ENCODE measurements at regions not wholly inside any gene's neighbourhood (a gene's known extent, or its start where the extent isn't known, plus 50 kb on each side); places are given as distances from the start of the nearest gene placed in this dataset.

- Histone ChIP-seq H3K27ac (ENCODE audit: low read length) (no peak overlapping the region), H3K4me3 (ENCODE audit: low read length in 2 of 2) (no peak overlapping the region), H3K9me3 (ENCODE audit: control insufficient read depth in 2 of 2, low read length in 2 of 2) (no peaks in the 10 kb centered on the region), H3K36me3 (ENCODE audit: control insufficient read depth in 2 of 2, insufficient read depth in 2 of 2, low read length in 2 of 2) (no peaks in the 10 kb centered on the region), H3K9ac (ENCODE audit: low read length in 2 of 2) (no peak overlapping the region), H3K27me3 (ENCODE audit: control insufficient read depth in 1 of 2, insufficient read depth in 2 of 2, low read length in 2 of 2) (no peaks in the 10 kb centered on the region), H3K4me1 (ENCODE audit: control insufficient read depth, insufficient read depth, low read length) (no peaks in the 10 kb centered on the region)
Observed at GRCh38 chr4:18664171-18664570, 642.6 kb upstream of the LCORL start.

GRCh38 chr4:18645351-18645750 is 623.8 kb upstream of the LCORL start:
- Histone ChIP-seq H3K27me3 (ENCODE audit: control insufficient read depth in 1 of 2, insufficient read depth in 2 of 2, low read length in 2 of 2) (no peaks in the 10 kb centered on the region), H3K9me3 (ENCODE audit: control insufficient read depth in 2 of 2, low read length in 2 of 2) (no peaks in the 10 kb centered on the region), H3K9ac (ENCODE audit: low read length in 2 of 2) (no peak overlapping the region), H3K27ac (ENCODE audit: low read length) (no peak overlapping the region), H3K4me3 (ENCODE audit: low read length in 2 of 2) (no peak overlapping the region), H3K4me1 (ENCODE audit: control insufficient read depth, insufficient read depth, low read length) (no peaks in the 10 kb centered on the region), H3K36me3 (ENCODE audit: control insufficient read depth in 2 of 2, insufficient read depth in 2 of 2, low read length in 2 of 2) (no peaks in the 10 kb centered on the region)

- H3K27ac ChIP-seq (ENCODE audit: low read length), result no peak overlapping the region
- no peaks in the 10 kb centered on the region for H3K27me3 ChIP-seq (ENCODE audit: control insufficient read depth in 1 of 2, insufficient read depth in 2 of 2, low read length in 2 of 2)
- H3K36me3 ChIP-seq (ENCODE audit: control insufficient read depth in 2 of 2, insufficient read depth in 2 of 2, low read length in 2 of 2), result no peaks in the 10 kb centered on the region
- H3K4me3 ChIP-seq (ENCODE audit: low read length in 2 of 2), result no peak overlapping the region
- H3K9me3 ChIP-seq (ENCODE audit: control insufficient read depth in 2 of 2, low read length in 2 of 2), result no peaks in the 10 kb centered on the region
- H3K4me1 ChIP-seq (ENCODE audit: control insufficient read depth, insufficient read depth, low read length), result no peaks in the 10 kb centered on the region
- no peak overlapping the region for H3K9ac ChIP-seq (ENCODE audit: low read length in 2 of 2)
Observed at GRCh38 chr4:18641334-18641733, 619.8 kb upstream of the LCORL start.

GRCh38 chr4:18638031-18638430 is 616.5 kb upstream of the LCORL start:
- no peaks in the 10 kb centered on the region for H3K9me3 ChIP-seq (ENCODE audit: control insufficient read depth in 2 of 2, low read length in 2 of 2)
- H3K9ac ChIP-seq (ENCODE audit: low read length in 2 of 2), result no peak overlapping the region
- H3K27ac ChIP-seq (ENCODE audit: low read length), result no peak overlapping the region
- H3K4me1 ChIP-seq (ENCODE audit: control insufficient read depth, insufficient read depth, low read length), result no peaks in the 10 kb centered on the region
- H3K27me3 ChIP-seq (ENCODE audit: control insufficient read depth in 1 of 2, insufficient read depth in 2 of 2, low read length in 2 of 2), result no peaks in the 10 kb centered on the region
- H3K36me3 ChIP-seq (ENCODE audit: control insufficient read depth in 2 of 2, insufficient read depth in 2 of 2, low read length in 2 of 2), result no peaks in the 10 kb centered on the region
- no peak overlapping the region for H3K4me3 ChIP-seq (ENCODE audit: low read length in 2 of 2)

GRCh38 chr4:18636001-18636585 is 614.5 kb upstream of the LCORL start:
- no peaks in the 10 kb centered on the region for H3K4me1 ChIP-seq (ENCODE audit: control insufficient read depth, insufficient read depth, low read length)
- no peak overlapping the region for H3K9ac ChIP-seq (ENCODE audit: low read length in 2 of 2)
- H3K36me3 ChIP-seq (ENCODE audit: control insufficient read depth in 2 of 2, insufficient read depth in 2 of 2, low read length in 2 of 2), result no peaks in the 10 kb centered on the region
- H3K9me3 ChIP-seq (ENCODE audit: control insufficient read depth in 2 of 2, low read length in 2 of 2), result no peaks in the 10 kb centered on the region
- H3K27ac ChIP-seq (ENCODE audit: low read length), result no peak overlapping the region
- H3K4me3 ChIP-seq (ENCODE audit: low read length in 2 of 2), result no peak overlapping the region
- H3K27me3 ChIP-seq (ENCODE audit: control insufficient read depth in 1 of 2, insufficient read depth in 2 of 2, low read length in 2 of 2), result no peaks in the 10 kb centered on the region

- Histone ChIP-seq H3K27ac (ENCODE audit: low read length) (no peak overlapping the region), H3K4me1 (ENCODE audit: control insufficient read depth, insufficient read depth, low read length) (no peaks in the 10 kb centered on the region), H3K27me3 (ENCODE audit: control insufficient read depth in 1 of 2, insufficient read depth in 2 of 2, low read length in 2 of 2) (no peaks in the 10 kb centered on the region), H3K9ac (ENCODE audit: low read length in 2 of 2) (no peak overlapping the region), H3K9me3 (ENCODE audit: control insufficient read depth in 2 of 2, low read length in 2 of 2) (no peaks in the 10 kb centered on the region), H3K4me3 (ENCODE audit: low read length in 2 of 2) (no peak overlapping the region), H3K36me3 (ENCODE audit: control insufficient read depth in 2 of 2, insufficient read depth in 2 of 2, low read length in 2 of 2) (no peaks in the 10 kb centered on the region)
Observed at GRCh38 chr4:18635531-18635930, 614.0 kb upstream of the LCORL start.

- Histone ChIP-seq H3K9me3 (ENCODE audit: control insufficient read depth in 2 of 2, low read length in 2 of 2) (no peaks in the 10 kb centered on the region), H3K36me3 (ENCODE audit: control insufficient read depth in 2 of 2, insufficient read depth in 2 of 2, low read length in 2 of 2) (no peaks in the 10 kb centered on the region), H3K27ac (ENCODE audit: low read length) (no peak overlapping the region), H3K4me1 (ENCODE audit: control insufficient read depth, insufficient read depth, low read length) (no peaks in the 10 kb centered on the region), H3K27me3 (ENCODE audit: control insufficient read depth in 1 of 2, insufficient read depth in 2 of 2, low read length in 2 of 2) (no peaks in the 10 kb centered on the region), H3K4me3 (ENCODE audit: low read length in 2 of 2) (no peak overlapping the region), H3K9ac (ENCODE audit: low read length in 2 of 2) (no peak overlapping the region)
Observed at GRCh38 chr4:18631586-18631985, 610.0 kb upstream of the LCORL start.

- Histone ChIP-seq H3K27ac (ENCODE audit: low read length) (no peak overlapping the region), H3K4me1 (ENCODE audit: control insufficient read depth, insufficient read depth, low read length) (no peaks in the 10 kb centered on the region), H3K4me3 (ENCODE audit: low read length in 2 of 2) (no peak overlapping the region), H3K27me3 (ENCODE audit: control insufficient read depth in 1 of 2, insufficient read depth in 2 of 2, low read length in 2 of 2) (no peaks in the 10 kb centered on the region), H3K9ac (ENCODE audit: low read length in 2 of 2) (no peak overlapping the region), H3K36me3 (ENCODE audit: control insufficient read depth in 2 of 2, insufficient read depth in 2 of 2, low read length in 2 of 2) (no peaks in the 10 kb centered on the region), H3K9me3 (ENCODE audit: control insufficient read depth in 2 of 2, low read length in 2 of 2) (no peaks in the 10 kb centered on the region)
Observed at GRCh38 chr4:18630218-18631110, 608.9 kb upstream of the LCORL start.

- Histone ChIP-seq H3K9ac (ENCODE audit: low read length in 2 of 2) (no peak overlapping the region), H3K36me3 (ENCODE audit: control insufficient read depth in 2 of 2, insufficient read depth in 2 of 2, low read length in 2 of 2) (no peaks in the 10 kb centered on the region), H3K4me1 (ENCODE audit: control insufficient read depth, insufficient read depth, low read length) (no peaks in the 10 kb centered on the region), H3K9me3 (ENCODE audit: control insufficient read depth in 2 of 2, low read length in 2 of 2) (no peaks in the 10 kb centered on the region), H3K27me3 (ENCODE audit: control insufficient read depth in 1 of 2, insufficient read depth in 2 of 2, low read length in 2 of 2) (no peaks in the 10 kb centered on the region), H3K4me3 (ENCODE audit: low read length in 2 of 2) (no peak overlapping the region), H3K27ac (ENCODE audit: low read length) (no peak overlapping the region)
Observed at GRCh38 chr4:18627447-18628005, 606.0 kb upstream of the LCORL start.

GRCh38 chr4:18626996-18627395 is 605.4 kb upstream of the LCORL start:
- Histone ChIP-seq H3K4me1 (ENCODE audit: control insufficient read depth, insufficient read depth, low read length) (no peaks in the 10 kb centered on the region), H3K27me3 (ENCODE audit: control insufficient read depth in 1 of 2, insufficient read depth in 2 of 2, low read length in 2 of 2) (no peaks in the 10 kb centered on the region), H3K9ac (ENCODE audit: low read length in 2 of 2) (no peak overlapping the region), H3K36me3 (ENCODE audit: control insufficient read depth in 2 of 2, insufficient read depth in 2 of 2, low read length in 2 of 2) (no peaks in the 10 kb centered on the region), H3K9me3 (ENCODE audit: control insufficient read depth in 2 of 2, low read length in 2 of 2) (no peaks in the 10 kb centered on the region), H3K27ac (ENCODE audit: low read length) (no peak overlapping the region), H3K4me3 (ENCODE audit: low read length in 2 of 2) (no peak overlapping the region)

GRCh38 chr4:18626366-18626765 is 604.8 kb upstream of the LCORL start:
- Histone ChIP-seq H3K4me1 (ENCODE audit: control insufficient read depth, insufficient read depth, low read length) (no peaks in the 10 kb centered on the region), H3K4me3 (ENCODE audit: low read length in 2 of 2) (no peak overlapping the region), H3K9me3 (ENCODE audit: control insufficient read depth in 2 of 2, low read length in 2 of 2) (no peaks in the 10 kb centered on the region), H3K9ac (ENCODE audit: low read length in 2 of 2) (no peak overlapping the region), H3K27ac (ENCODE audit: low read length) (no peak overlapping the region), H3K36me3 (ENCODE audit: control insufficient read depth in 2 of 2, insufficient read depth in 2 of 2, low read length in 2 of 2) (no peaks in the 10 kb centered on the region), H3K27me3 (ENCODE audit: control insufficient read depth in 1 of 2, insufficient read depth in 2 of 2, low read length in 2 of 2) (no peaks in the 10 kb centered on the region)
